ENCODE measurements at regions not wholly inside any gene's neighbourhood (a gene's known extent, or its start where the extent isn't known, plus 50 kb on each side); places are given as distances from the start of the nearest gene placed in this dataset.

- Histone ChIP-seq H3K4me1 (ENCODE audit: control insufficient read depth, insufficient read depth, low read length) (no peaks in the 10 kb centered on the region), H3K27ac (ENCODE audit: low read length) (no peak overlapping the region), H3K9me3 (replicated peaks; ENCODE audit: control insufficient read depth, low read depth, low read length) (no peaks in the 10 kb centered on the region), H3K4me3 (ENCODE audit: low read length) (no peak overlapping the region), H3K36me3 (ENCODE audit: control insufficient read depth, insufficient read depth, low read length) (no peaks in the 10 kb centered on the region), H3K27me3 (ENCODE audit: control insufficient read depth, insufficient read depth, low read length) (no peaks in the 10 kb centered on the region)
- no peak for DNase-seq
- 65% methylated on average over 6 of the region's 9 CpGs for WGBS (ENCODE audit: insufficient coverage)
Measured at GRCh38 chr13:47858042-47859025, 142.7 kb downstream of the SUCLA2 start.

- no CpG with 5 or more reads among the region's 1 CpG for WGBS (ENCODE audit: insufficient coverage)
- Histone ChIP-seq H3K27ac (ENCODE audit: low read length) (no peak overlapping the region), H3K27me3 (ENCODE audit: control insufficient read depth, insufficient read depth, low read length) (no peaks in the 10 kb centered on the region), H3K4me3 (ENCODE audit: low read length) (no peak overlapping the region), H3K36me3 (ENCODE audit: control insufficient read depth, insufficient read depth, low read length) (no peaks in the 10 kb centered on the region), H3K9me3 (replicated peaks; ENCODE audit: control insufficient read depth, low read depth, low read length) (no peaks in the 10 kb centered on the region), H3K4me1 (ENCODE audit: control insufficient read depth, insufficient read depth, low read length) (no peaks in the 10 kb centered on the region)
- no peak for DNase-seq
Measured at GRCh38 chr13:47853236-47853635, 147.8 kb downstream of the SUCLA2 start.

GRCh38 chr13:47846886-47847285 lies 154.2 kb downstream of the SUCLA2 start:
- Histone ChIP-seq H3K36me3 (ENCODE audit: control insufficient read depth, insufficient read depth, low read length) (no peaks in the 10 kb centered on the region), H3K4me3 (ENCODE audit: low read length) (no peak overlapping the region), H3K27ac (ENCODE audit: low read length) (no peak overlapping the region), H3K9me3 (replicated peaks; ENCODE audit: control insufficient read depth, low read depth, low read length) (no peaks in the 10 kb centered on the region), H3K4me1 (ENCODE audit: control insufficient read depth, insufficient read depth, low read length) (no peaks in the 10 kb centered on the region), H3K27me3 (ENCODE audit: control insufficient read depth, insufficient read depth, low read length) (no peaks in the 10 kb centered on the region)
- WGBS (ENCODE audit: insufficient coverage) = no CpG with 5 or more reads among the region's 4 CpGs
- no peak for DNase-seq

- Histone ChIP-seq H3K9me3 (replicated peaks; ENCODE audit: control insufficient read depth, low read depth, low read length) (no peaks in the 10 kb centered on the region), H3K27me3 (ENCODE audit: control insufficient read depth, insufficient read depth, low read length) (no peaks in the 10 kb centered on the region), H3K27ac (ENCODE audit: low read length) (no peak overlapping the region), H3K4me3 (ENCODE audit: low read length) (no peak overlapping the region), H3K36me3 (ENCODE audit: control insufficient read depth, insufficient read depth, low read length) (no peaks in the 10 kb centered on the region), H3K4me1 (ENCODE audit: control insufficient read depth, insufficient read depth, low read length) (no peaks in the 10 kb centered on the region)
- DNase-seq = no peak
- WGBS (ENCODE audit: insufficient coverage) = 82% methylated on average over 1 of the region's 1 CpG
Measured at GRCh38 chr13:47845981-47846380, 155.1 kb downstream of the SUCLA2 start.

GRCh38 chr13:47843005-47843404 lies 158.1 kb downstream of the SUCLA2 start:
- H3K4me3 ChIP-seq (ENCODE audit: low read length) = no peak overlapping the region
- no peaks in the 10 kb centered on the region for H3K27me3 ChIP-seq (ENCODE audit: control insufficient read depth, insufficient read depth, low read length)
- H3K27ac ChIP-seq (ENCODE audit: low read length) = no peak overlapping the region
- H3K9me3 ChIP-seq (replicated peaks; ENCODE audit: control insufficient read depth, low read depth, low read length) = no peaks in the 10 kb centered on the region
- H3K4me1 ChIP-seq (ENCODE audit: control insufficient read depth, insufficient read depth, low read length) = no peaks in the 10 kb centered on the region
- DNase-seq = no peak
- H3K36me3 ChIP-seq (ENCODE audit: control insufficient read depth, insufficient read depth, low read length) = no peaks in the 10 kb centered on the region
- 84% methylated on average over 2 of the region's 4 CpGs for WGBS (ENCODE audit: insufficient coverage)

GRCh38 chr13:47841151-47841550 lies 159.9 kb downstream of the SUCLA2 start:
- DNase-seq = no peak
- no CpG with 5 or more reads among the region's 4 CpGs for WGBS (ENCODE audit: insufficient coverage)
- no peaks in the 10 kb centered on the region for H3K9me3 ChIP-seq (replicated peaks; ENCODE audit: control insufficient read depth, low read depth, low read length)
- H3K4me3 ChIP-seq (ENCODE audit: low read length) = no peak overlapping the region
- no peak overlapping the region for H3K27ac ChIP-seq (ENCODE audit: low read length)
- H3K27me3 ChIP-seq (ENCODE audit: control insufficient read depth, insufficient read depth, low read length) = no peaks in the 10 kb centered on the region
- no peaks in the 10 kb centered on the region for H3K4me1 ChIP-seq (ENCODE audit: control insufficient read depth, insufficient read depth, low read length)
- no peaks in the 10 kb centered on the region for H3K36me3 ChIP-seq (ENCODE audit: control insufficient read depth, insufficient read depth, low read length)

- 85% methylated on average over 4 of the region's 4 CpGs for whole genome bisulfite sequencing (ENCODE audit: insufficient coverage)
- H3K4me1 ChIP-seq (ENCODE audit: control insufficient read depth, insufficient read depth, low read length) = no peaks in the 10 kb centered on the region
- DNase-seq = no peak
Measured at GRCh38 chr13:47837906-47838305, 163.2 kb downstream of the SUCLA2 start.

GRCh38 chr13:47837104-47837880 lies 163.8 kb downstream of the SUCLA2 start:
- no peak overlapping the region for H3K4me3 ChIP-seq (ENCODE audit: low read length)
- no CpG with 5 or more reads among the region's 5 CpGs for WGBS (ENCODE audit: insufficient coverage)
- no peaks in the 10 kb centered on the region for H3K27me3 ChIP-seq (ENCODE audit: control insufficient read depth, insufficient read depth, low read length)
- H3K36me3 ChIP-seq (ENCODE audit: control insufficient read depth, insufficient read depth, low read length) = no peaks in the 10 kb centered on the region
- H3K4me1 ChIP-seq (ENCODE audit: control insufficient read depth, insufficient read depth, low read length) = no peaks in the 10 kb centered on the region
- no peak for DNase-seq
- H3K27ac ChIP-seq (ENCODE audit: low read length) = no peak overlapping the region
- no peaks in the 10 kb centered on the region for H3K9me3 ChIP-seq (replicated peaks; ENCODE audit: control insufficient read depth, low read depth, low read length)

More at GRCh38 chr13:47837906-47838305, 163.2 kb downstream of the SUCLA2 start:
- Histone ChIP-seq H3K27me3 (ENCODE audit: control insufficient read depth, insufficient read depth, low read length) (no peaks in the 10 kb centered on the region), H3K4me3 (ENCODE audit: low read length) (no peak overlapping the region), H3K27ac (ENCODE audit: low read length) (no peak overlapping the region), H3K9me3 (replicated peaks; ENCODE audit: control insufficient read depth, low read depth, low read length) (no peaks in the 10 kb centered on the region), H3K36me3 (ENCODE audit: control insufficient read depth, insufficient read depth, low read length) (no peaks in the 10 kb centered on the region)

- Histone ChIP-seq H3K27ac (ENCODE audit: low read length) (no peak overlapping the region), H3K36me3 (ENCODE audit: control insufficient read depth, insufficient read depth, low read length) (no peaks in the 10 kb centered on the region), H3K9me3 (replicated peaks; ENCODE audit: control insufficient read depth, low read depth, low read length) (no peaks in the 10 kb centered on the region), H3K4me1 (ENCODE audit: control insufficient read depth, insufficient read depth, low read length) (no peaks in the 10 kb centered on the region), H3K27me3 (ENCODE audit: control insufficient read depth, insufficient read depth, low read length) (no peaks in the 10 kb centered on the region), H3K4me3 (ENCODE audit: low read length) (no peak overlapping the region)
- no peak for DNase-seq
- no CpG with 5 or more reads among the region's 8 CpGs for WGBS (ENCODE audit: insufficient coverage)
Measured at GRCh38 chr13:47835470-47836228, 165.4 kb downstream of the SUCLA2 start.

All from muscle of leg (tissue), 3 donors.